GM18907 (cell line): ENCODE measurements at regions not wholly inside any gene's neighbourhood (a gene's known extent, or its start where the extent isn't known, plus 50 kb on each side); places are given as distances from the start of the nearest gene placed in this dataset.
A peak's percentile ranks its signal among the peaks of the same experiment; 100 is the strongest.
"Not testable (repeated sequence)": the region's sequence is repeated elsewhere in the genome, so short reads cannot be mapped to it uniquely, and the experiment has no call there.

ENCODE experiments used
- ATAC-seq: cut with Tn5 transposase; IDR thresholded peaks from one replicate; pipeline ENCODE4 v1.9.1; 2021; ENCODE audit warnings: mild to moderate bottlenecking, moderate library complexity; ENCODE audit not compliant: unreplicated experiment

GRCh38 chrX:1020634-1021166, 191.7 kb downstream of the CRLF2 start:
- ATAC-seq, result no peak

GRCh38 chrX:1016926-1017325, 195.5 kb downstream of the CRLF2 start:
- not testable (repeated sequence) for ATAC-seq

- not testable (repeated sequence) for ATAC-seq
Observed at GRCh38 chrX:1016281-1016680, 196.2 kb downstream of the CRLF2 start.

- no peak for ATAC-seq
Observed at GRCh38 chrX:1012678-1013300, 199.7 kb downstream of the CRLF2 start.

- no peak for ATAC-seq
Observed at GRCh38 chrX:1011691-1012283, 200.7 kb downstream of the CRLF2 start.

- no peak for ATAC-seq
Observed at GRCh38 chrX:1009771-1010170, 202.7 kb downstream of the CRLF2 start.

- no peak for ATAC-seq
Observed at GRCh38 chrX:1006156-1006730, 206.2 kb downstream of the CRLF2 start.

- no peak for ATAC-seq
Observed at GRCh38 chrX:1002611-1003010, 209.8 kb downstream of the CRLF2 start.

- ATAC-seq, result no peak
Observed at GRCh38 chrX:997631-998137, 214.8 kb downstream of the CRLF2 start.

- ATAC-seq, result no peak
Observed at GRCh38 chrX:994780-995179, 217.7 kb downstream of the CRLF2 start.

GRCh38 chrX:989959-990510, 222.4 kb downstream of the CRLF2 start:
- ATAC-seq, result peak; percentile 98

GRCh38 chrX:988530-988929, 223.9 kb downstream of the CRLF2 start:
- not testable (repeated sequence) for ATAC-seq

GRCh38 chrX:981791-982626, 230.4 kb downstream of the CRLF2 start:
- no peak for ATAC-seq

- no peak for ATAC-seq
Observed at GRCh38 chrX:980587-981235, 231.7 kb downstream of the CRLF2 start.

- not testable (repeated sequence) for ATAC-seq
Observed at GRCh38 chrX:979127-979526, 233.3 kb downstream of the CRLF2 start.

GRCh38 chrX:973010-973632, 239.3 kb downstream of the CRLF2 start:
- ATAC-seq, result no peak

GRCh38 chrX:968148-968965, 244.1 kb downstream of the CRLF2 start:
- no peak for ATAC-seq

GRCh38 chrX:966396-967070, 245.9 kb downstream of the CRLF2 start:
- no peak for ATAC-seq
